Ishikawa (cell line): ENCODE measurements at regions not wholly inside any gene's neighbourhood (a gene's known extent, or its start where the extent isn't known, plus 50 kb on each side); places are given as distances from the start of the nearest gene placed in this dataset.

ENCODE experiments used
- CEBPB ChIP-seq: IDR thresholded peaks from 2 replicates; pipeline ENCODE4 v1.6.1; 2012
- CREB1 ChIP-seq: IDR thresholded peaks from 2 replicates; pipeline ENCODE4 v1.6.1; 2012; ENCODE audit warnings: low read depth
- EGR1 ChIP-seq: IDR thresholded peaks from 2 replicates; pipeline ENCODE4 v1.6.1; 2012
- EP300 ChIP-seq: IDR thresholded peaks from 2 replicates; pipeline ENCODE4 v1.6.1; 2012; ENCODE audit warnings: borderline replicate concordance
- FOXM1 ChIP-seq: IDR thresholded peaks from 2 replicates; pipeline ENCODE4 v1.6.1; 2012; ENCODE audit warnings: low read depth, borderline replicate concordance
- NFIC ChIP-seq: IDR thresholded peaks from 2 replicates; pipeline ENCODE4 v1.6.1; 2012
- RAD21 ChIP-seq: IDR thresholded peaks from 2 replicates; pipeline ENCODE4 v1.6.1; 2012; ENCODE audit warnings: low read depth
- TAF1 ChIP-seq: IDR thresholded peaks from 2 replicates; pipeline ENCODE4 v1.6.1; 2012; ENCODE audit warnings: low read depth, mild to moderate bottlenecking
- TCF12 ChIP-seq: IDR thresholded peaks from 2 replicates; pipeline ENCODE4 v1.6.1; 2012; ENCODE audit warnings: low read depth
- TEAD4 ChIP-seq: IDR thresholded peaks from 2 replicates; pipeline ENCODE4 v1.6.1; 2012
- YY1 ChIP-seq: IDR thresholded peaks from 2 replicates; pipeline ENCODE4 v1.6.1; 2012; ENCODE audit warnings: low read depth
- ZBTB7A ChIP-seq: IDR thresholded peaks from 2 replicates; pipeline ENCODE4 v1.6.1; 2012; ENCODE audit warnings: low read depth
- TF ChIP-seq, protein P1 (sequence below): IDR thresholded peaks from 2 replicates; pipeline ENCODE4 v1.6.1; 2012
- TF ChIP-seq, protein P2 (sequence below): IDR thresholded peaks from 2 replicates; pipeline ENCODE4 v1.6.1; 2012; ENCODE audit warnings: low read depth, mild to moderate bottlenecking
- TF ChIP-seq, protein P3 (sequence below): IDR thresholded peaks from 2 replicates; pipeline ENCODE4 v1.6.1; 2012

DNA sequence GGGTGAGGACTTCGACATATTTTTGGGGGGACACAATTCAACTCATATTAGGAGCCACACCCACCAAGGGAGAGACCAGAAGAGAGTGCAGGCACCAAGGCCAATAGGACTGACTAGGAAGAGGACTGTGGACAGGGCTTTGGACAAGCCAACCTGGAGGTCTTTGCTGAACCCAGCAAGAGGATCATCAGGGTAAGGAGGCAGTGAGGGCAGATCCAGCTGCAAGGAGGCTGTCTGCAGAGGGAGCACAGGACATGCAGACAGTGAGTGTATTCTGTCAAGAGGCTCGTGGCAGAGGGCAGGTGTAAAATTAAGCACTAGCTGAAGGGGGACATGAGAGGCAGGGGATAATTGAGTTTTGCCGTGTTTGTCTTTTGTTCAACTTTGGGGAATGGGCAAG lies 83.4 kb upstream of the MGMT start:
- TF ChIP-seq TAF1 (no peak), ZBTB7A (no peak), CREB1 (no peak), FOXM1 (no peak), EGR1 (no peak), YY1 (no peak)

DNA sequence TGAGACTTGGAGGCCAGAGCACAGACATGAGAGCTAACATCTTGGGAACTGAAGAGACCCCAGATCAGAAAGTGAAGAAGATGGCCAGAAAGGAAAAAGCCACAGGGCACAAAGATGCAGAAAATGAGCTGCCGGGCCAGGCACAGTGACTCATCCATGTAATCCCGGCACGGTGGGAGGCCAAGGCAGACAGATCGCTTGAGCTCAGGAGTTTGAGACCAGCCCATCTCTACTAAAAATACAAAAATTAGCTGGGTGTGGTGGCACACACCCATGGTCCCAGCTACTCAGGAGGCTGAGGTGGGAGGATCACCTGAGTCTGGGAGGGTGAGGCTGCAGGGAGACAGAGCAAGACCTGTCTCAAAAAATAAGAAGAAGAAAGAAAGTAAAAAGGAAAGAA lies 81.4 kb upstream of the MGMT start:
- TF ChIP-seq TAF1, result no peak
- TF ChIP-seq NFIC, result no peak
- TF ChIP-seq FOXM1, result no peak
- TF ChIP-seq CEBPB, result no peak
- TF ChIP-seq ZBTB7A, result no peak
- TF ChIP-seq RAD21, result no peak
- TF ChIP-seq YY1, result no peak

DNA sequence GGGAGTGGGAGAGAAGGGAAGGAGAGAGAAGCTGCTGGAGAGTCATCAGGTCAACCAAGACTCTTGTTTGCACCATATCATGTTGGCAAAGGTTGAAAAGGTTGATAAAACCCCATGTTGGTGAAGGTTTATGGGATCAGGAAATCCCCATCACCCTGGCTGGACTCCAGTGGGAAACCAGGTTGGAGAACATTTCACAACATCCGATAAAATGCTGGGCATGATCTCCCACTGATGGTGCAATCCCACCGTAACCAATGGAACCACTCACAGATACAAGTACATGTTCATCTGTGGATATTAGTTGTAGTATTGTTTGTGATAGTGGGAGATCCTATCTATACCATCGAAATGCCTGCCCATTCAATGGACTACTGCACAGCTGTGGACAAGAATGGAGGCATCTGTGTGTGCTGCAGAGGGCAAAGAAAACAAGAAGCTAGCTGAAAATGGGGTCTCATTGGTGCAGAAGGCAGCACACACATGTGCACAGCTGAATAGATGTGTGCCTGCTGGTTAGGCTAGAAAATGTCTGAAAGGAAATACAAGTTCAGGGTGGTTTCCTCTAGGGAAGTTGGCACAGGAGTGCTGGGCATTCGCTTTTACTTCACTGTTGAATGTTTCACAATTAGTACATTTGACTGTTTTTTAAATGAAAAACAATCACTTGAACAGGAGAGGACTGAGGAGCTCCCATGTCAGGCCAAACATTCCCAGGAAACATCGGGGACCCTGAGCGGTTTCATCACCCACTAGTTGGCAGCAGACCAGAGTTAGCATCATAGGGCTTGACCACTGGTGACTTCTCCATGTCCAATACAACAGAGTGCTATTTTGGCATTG lies 80.4 kb upstream of the MGMT start:
- no peak for TF ChIP-seq ZBTB7A
- TF ChIP-seq, protein P1, sequence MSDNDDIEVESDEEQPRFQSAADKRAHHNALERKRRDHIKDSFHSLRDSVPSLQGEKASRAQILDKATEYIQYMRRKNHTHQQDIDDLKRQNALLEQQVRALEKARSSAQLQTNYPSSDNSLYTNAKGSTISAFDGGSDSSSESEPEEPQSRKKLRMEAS, result no peak
- TF ChIP-seq, protein P2, sequence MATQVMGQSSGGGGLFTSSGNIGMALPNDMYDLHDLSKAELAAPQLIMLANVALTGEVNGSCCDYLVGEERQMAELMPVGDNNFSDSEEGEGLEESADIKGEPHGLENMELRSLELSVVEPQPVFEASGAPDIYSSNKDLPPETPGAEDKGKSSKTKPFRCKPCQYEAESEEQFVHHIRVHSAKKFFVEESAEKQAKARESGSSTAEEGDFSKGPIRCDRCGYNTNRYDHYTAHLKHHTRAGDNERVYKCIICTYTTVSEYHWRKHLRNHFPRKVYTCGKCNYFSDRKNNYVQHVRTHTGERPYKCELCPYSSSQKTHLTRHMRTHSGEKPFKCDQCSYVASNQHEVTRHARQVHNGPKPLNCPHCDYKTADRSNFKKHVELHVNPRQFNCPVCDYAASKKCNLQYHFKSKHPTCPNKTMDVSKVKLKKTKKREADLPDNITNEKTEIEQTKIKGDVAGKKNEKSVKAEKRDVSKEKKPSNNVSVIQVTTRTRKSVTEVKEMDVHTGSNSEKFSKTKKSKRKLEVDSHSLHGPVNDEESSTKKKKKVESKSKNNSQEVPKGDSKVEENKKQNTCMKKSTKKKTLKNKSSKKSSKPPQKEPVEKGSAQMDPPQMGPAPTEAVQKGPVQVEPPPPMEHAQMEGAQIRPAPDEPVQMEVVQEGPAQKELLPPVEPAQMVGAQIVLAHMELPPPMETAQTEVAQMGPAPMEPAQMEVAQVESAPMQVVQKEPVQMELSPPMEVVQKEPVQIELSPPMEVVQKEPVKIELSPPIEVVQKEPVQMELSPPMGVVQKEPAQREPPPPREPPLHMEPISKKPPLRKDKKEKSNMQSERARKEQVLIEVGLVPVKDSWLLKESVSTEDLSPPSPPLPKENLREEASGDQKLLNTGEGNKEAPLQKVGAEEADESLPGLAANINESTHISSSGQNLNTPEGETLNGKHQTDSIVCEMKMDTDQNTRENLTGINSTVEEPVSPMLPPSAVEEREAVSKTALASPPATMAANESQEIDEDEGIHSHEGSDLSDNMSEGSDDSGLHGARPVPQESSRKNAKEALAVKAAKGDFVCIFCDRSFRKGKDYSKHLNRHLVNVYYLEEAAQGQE, result no peak

DNA sequence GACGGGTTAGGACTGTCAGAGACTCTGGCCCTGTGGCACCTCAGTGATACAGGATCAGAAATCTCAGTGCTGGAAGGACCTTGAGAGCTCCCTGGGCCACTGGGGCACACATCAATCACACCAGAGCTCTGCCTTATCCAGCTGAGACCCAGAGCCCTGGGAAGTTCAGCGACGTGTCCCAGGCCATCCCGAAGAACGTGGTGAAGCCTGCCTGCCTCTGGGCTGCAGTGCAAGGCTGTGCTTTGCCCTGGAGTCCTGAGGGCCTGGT lies 79.8 kb upstream of the MGMT start:
- TF ChIP-seq CREB1, result no peak
- TF ChIP-seq ZBTB7A, result no peak

DNA sequence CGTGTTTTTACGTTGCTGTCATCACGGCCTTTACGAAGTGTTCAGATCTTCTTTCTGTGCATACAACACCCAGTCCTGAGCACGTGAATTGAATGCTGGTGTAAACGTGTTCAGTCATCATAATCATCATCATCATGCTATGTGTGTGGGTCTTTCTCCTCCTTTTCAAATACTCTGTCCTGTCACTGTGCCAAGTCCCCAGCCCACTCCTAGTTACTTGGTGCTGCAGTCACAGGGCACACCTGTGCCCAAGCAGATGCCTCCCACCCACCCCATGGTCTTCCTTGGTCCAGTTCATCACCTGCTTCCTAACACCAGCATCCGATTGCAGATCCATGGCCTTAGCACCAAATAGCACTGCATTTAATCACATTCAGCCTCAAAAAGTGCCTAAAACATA lies 78.6 kb upstream of the MGMT start:
- TF ChIP-seq, protein P2, result no peak
- TF ChIP-seq YY1 (no peak), CEBPB (no peak), CREB1 (no peak), TAF1 (no peak), EGR1 (no peak), TCF12 (no peak), ZBTB7A (no peak), TEAD4 (no peak), NFIC (no peak), FOXM1 (no peak), RAD21 (no peak), EP300 (no peak)
- TF ChIP-seq, protein P1, result no peak
- TF ChIP-seq, protein P3, sequence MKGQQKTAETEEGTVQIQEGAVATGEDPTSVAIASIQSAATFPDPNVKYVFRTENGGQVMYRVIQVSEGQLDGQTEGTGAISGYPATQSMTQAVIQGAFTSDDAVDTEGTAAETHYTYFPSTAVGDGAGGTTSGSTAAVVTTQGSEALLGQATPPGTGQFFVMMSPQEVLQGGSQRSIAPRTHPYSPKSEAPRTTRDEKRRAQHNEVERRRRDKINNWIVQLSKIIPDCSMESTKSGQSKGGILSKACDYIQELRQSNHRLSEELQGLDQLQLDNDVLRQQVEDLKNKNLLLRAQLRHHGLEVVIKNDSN, result no peak

DNA sequence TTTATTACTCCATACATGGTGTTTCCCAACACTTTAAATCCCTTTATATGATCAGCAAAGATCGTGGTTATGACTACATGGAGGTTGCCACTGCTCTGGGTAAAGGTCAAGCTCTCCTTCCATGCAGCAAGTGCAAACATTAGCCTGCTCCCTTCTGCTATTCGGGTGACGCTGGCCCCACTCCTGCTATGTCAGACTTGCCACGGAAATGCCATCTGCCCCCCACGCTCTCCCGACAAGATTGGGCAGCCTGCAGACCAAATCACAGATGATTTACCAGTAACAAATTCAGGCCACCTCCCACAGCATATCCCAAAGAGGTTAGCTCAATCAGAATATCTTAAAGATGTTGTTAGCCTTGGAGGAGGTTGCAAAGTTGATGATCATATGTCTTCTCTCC lies 77.8 kb upstream of the MGMT start:
- TF ChIP-seq EGR1 (no peak), CREB1 (no peak), TEAD4 (no peak), ZBTB7A (no peak), EP300 (no peak), FOXM1 (no peak), YY1 (no peak), RAD21 (no peak), CEBPB (no peak), TAF1 (no peak), NFIC (no peak)

DNA sequence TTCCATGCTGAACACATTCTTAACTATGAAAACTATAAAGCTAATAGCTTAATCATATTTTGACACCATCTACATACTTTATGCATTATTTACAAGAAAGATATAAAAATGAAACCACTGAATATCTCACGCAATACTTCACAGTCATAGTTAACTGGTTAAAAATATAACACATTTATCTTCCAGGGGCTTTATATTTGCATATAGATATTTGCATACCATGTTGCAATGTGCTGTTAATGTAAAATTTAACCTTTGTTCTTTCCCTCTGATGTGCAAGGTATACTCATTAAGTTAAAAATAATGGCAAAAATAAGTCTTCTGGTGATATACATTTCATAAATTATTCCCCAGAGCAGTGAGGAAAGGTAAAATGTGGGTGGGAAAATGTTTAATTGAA lies 76.9 kb upstream of the MGMT start:
- no peak for TF ChIP-seq RAD21
- TF ChIP-seq, protein P1, result no peak
- TF ChIP-seq TEAD4, result no peak
- no peak for TF ChIP-seq EGR1
- no peak for TF ChIP-seq EP300
- TF ChIP-seq TAF1, result no peak
- no peak for TF ChIP-seq FOXM1
- no peak for TF ChIP-seq NFIC
- TF ChIP-seq, protein P3, result no peak
- TF ChIP-seq TCF12, result no peak
- no peak for TF ChIP-seq CREB1
- TF ChIP-seq ZBTB7A, result no peak
- TF ChIP-seq YY1, result no peak
- no peak for TF ChIP-seq CEBPB
- TF ChIP-seq, protein P2, result no peak
